ENCODE measurements at regions not wholly inside any gene's neighbourhood (a gene's known extent, or its start where the extent isn't known, plus 50 kb on each side); places are given as distances from the start of the nearest gene placed in this dataset.

DNA sequence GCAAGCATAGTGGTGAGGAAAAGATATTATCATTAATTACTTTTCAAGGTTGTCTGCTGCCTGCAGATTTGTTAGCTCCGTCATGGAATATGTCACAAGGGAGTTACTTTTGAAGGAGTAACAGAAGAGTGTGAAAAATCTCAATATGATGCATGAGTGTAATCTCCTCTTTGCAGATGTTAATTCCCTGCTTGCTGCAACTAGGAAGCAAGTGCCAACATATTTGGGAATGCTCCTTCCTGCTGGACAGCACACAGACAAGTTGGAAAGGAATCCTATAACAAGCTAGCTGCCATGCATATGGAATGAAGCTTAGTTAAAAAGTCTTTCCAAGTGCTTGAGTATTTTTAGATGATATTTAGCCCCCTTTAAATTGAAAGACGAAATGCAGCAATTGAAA is 2023.6 kb upstream of the CDH6 start:
- Histone ChIP-seq H3K4me1 (no peaks in the 10 kb centered on the region), H3K4me3 (no peak overlapping the region), H3K4me2 (no peak overlapping the region), H3K9me3 (ENCODE audit: low read depth) (no peaks in the 10 kb centered on the region), H4K20me1 (ENCODE audit: low read depth) (no peaks in the 10 kb centered on the region), H3K9ac (no peak overlapping the region), H3K79me2 (ENCODE audit: low read depth) (no peaks in the 10 kb centered on the region), H3K27ac (no peak overlapping the region), H3K27me3 (no peaks in the 10 kb centered on the region), H2AFZ (replicated peaks) (no peak overlapping the region), H3K36me3 (no peaks in the 10 kb centered on the region), H3F3A (ENCODE audit: low read depth) (no peaks in the 10 kb centered on the region)
- no peak overlapping the region for H3K4me3 Mint-ChIP-seq
- DNase-seq (ENCODE audit: low spot score), result peak; percentile 3
- TF ChIP-seq, protein P1, sequence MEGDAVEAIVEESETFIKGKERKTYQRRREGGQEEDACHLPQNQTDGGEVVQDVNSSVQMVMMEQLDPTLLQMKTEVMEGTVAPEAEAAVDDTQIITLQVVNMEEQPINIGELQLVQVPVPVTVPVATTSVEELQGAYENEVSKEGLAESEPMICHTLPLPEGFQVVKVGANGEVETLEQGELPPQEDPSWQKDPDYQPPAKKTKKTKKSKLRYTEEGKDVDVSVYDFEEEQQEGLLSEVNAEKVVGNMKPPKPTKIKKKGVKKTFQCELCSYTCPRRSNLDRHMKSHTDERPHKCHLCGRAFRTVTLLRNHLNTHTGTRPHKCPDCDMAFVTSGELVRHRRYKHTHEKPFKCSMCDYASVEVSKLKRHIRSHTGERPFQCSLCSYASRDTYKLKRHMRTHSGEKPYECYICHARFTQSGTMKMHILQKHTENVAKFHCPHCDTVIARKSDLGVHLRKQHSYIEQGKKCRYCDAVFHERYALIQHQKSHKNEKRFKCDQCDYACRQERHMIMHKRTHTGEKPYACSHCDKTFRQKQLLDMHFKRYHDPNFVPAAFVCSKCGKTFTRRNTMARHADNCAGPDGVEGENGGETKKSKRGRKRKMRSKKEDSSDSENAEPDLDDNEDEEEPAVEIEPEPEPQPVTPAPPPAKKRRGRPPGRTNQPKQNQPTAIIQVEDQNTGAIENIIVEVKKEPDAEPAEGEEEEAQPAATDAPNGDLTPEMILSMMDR (IDR thresholded peaks at IDR 0.05), result no peak
- no peaks in the 10 kb centered on the region for H3K36me3 Mint-ChIP-seq
- H3K27me3 Mint-ChIP-seq (ENCODE audit: insufficient read depth, low read depth), result peaks cover 3% of the 10 kb centered on the region
- H3K27ac Mint-ChIP-seq, result no peak overlapping the region
- peaks cover 4% of the 10 kb centered on the region for H3K4me1 Mint-ChIP-seq
- peaks cover 2% of the 10 kb centered on the region for H3K9me3 Mint-ChIP-seq

DNA sequence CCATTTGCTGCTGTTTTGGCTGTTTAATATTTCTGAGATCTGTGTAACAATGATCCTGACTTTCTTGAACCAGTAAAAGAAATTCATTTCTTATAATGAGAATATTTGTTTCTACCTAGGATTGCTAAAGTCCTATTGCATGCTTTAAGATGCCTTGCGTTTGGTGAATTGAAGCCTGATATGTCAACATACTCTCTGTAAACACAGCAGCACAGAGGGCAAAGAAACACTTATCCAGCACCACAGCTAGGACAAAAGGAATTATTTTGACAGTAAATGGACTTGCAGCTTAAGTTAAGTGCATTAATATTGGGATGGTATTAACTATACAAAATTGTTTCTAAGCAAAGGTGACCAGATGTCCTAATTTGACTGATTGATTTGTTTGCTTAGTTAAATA is 2031.2 kb upstream of the CDH6 start:
- H4K20me1 ChIP-seq (ENCODE audit: low read depth), result no peaks in the 10 kb centered on the region
- H3K27ac ChIP-seq, result no peak overlapping the region
- H2AFZ ChIP-seq (replicated peaks), result peak overlapping the region; percentile 70
- peaks cover 22% of the 10 kb centered on the region for H3K4me1 ChIP-seq
- no peaks in the 10 kb centered on the region for H3K9me3 ChIP-seq (ENCODE audit: low read depth)
- H3K4me1 Mint-ChIP-seq, result peaks cover 5% of the 10 kb centered on the region
- H3F3A ChIP-seq (ENCODE audit: low read depth), result no peaks in the 10 kb centered on the region
- H3K79me2 ChIP-seq (ENCODE audit: low read depth), result no peaks in the 10 kb centered on the region
- H3K4me2 ChIP-seq, result no peak overlapping the region
- no peaks in the 10 kb centered on the region for H3K36me3 ChIP-seq
- H3K27ac Mint-ChIP-seq, result no peak overlapping the region
- H3K9ac ChIP-seq, result no peak overlapping the region
- TF ChIP-seq, protein P1 (IDR thresholded peaks at IDR 0.05), result no peak
- no peak for TF ChIP-seq EZH2 (IDR thresholded peaks at IDR 0.05)
- TF ChIP-seq EZH2phosphoT487 (IDR thresholded peaks at IDR 0.05), result no peak
- H3K36me3 Mint-ChIP-seq, result no peaks in the 10 kb centered on the region
- H3K9me3 Mint-ChIP-seq, result no peaks in the 10 kb centered on the region
- no peaks in the 10 kb centered on the region for H3K27me3 Mint-ChIP-seq (ENCODE audit: insufficient read depth, low read depth)
- no peak overlapping the region for H3K4me3 Mint-ChIP-seq
- DNase-seq (ENCODE audit: low spot score), result peak; percentile 20
- no peaks in the 10 kb centered on the region for H3K27me3 ChIP-seq
- no peak overlapping the region for H3K4me3 ChIP-seq

DNA sequence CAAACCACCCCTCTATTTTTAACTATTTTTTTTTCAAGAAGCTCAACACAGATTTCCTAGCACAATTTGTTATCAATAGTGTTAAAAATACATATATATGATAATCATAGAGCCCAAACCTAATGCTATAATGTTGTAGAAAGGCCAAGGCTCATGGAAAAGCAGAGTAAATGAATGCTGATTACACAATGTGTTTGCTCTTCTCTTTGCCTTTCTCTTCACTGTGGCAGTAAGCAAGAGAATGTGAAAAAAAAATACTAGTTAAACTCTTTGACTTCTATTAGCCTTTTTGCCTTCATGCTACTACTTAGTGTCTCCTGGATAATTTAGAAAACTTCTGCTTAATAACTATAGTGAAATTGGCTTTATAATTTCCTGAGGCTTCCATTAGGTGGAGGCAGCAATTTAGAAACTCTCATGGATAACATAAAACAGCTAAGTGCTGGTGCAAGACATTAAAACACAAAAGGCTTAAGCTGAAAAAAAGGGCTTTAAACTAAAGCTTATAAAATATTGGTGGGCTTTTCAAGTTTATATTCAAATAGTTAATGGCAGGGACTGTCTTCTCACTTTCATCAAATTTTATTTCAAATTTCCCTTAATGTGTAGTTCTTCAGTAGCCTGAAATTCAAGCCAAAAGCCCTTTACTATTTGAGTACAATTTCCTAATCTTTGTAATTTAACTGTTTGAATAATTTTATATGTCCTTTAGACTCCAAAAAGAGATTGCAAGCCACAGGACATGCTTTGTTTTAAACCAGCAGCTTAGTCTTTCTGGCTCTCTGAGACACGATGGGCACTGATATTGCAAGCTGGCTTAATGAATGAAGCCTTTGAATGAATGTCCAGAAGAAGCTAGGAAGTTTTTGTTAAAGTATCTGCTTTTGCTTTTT is 2031.8 kb upstream of the CDH6 start:
- no peaks in the 10 kb centered on the region for H3K36me3 ChIP-seq
- no peaks in the 10 kb centered on the region for H3K79me2 ChIP-seq (ENCODE audit: low read depth)
- H3K9ac ChIP-seq, result no peak overlapping the region
- no peaks in the 10 kb centered on the region for H3F3A ChIP-seq (ENCODE audit: low read depth)
- DNase-seq (ENCODE audit: low spot score), result peak; percentile 28
- no peaks in the 10 kb centered on the region for H3K27me3 ChIP-seq
- Mint-ChIP-seq H3K36me3 (no peaks in the 10 kb centered on the region), H3K4me1 (peaks cover 5% of the 10 kb centered on the region), H3K27me3 (ENCODE audit: insufficient read depth, low read depth) (no peaks in the 10 kb centered on the region), H3K27ac (no peak overlapping the region), H3K9me3 (no peaks in the 10 kb centered on the region), H3K4me3 (no peak overlapping the region)
- H3K27ac ChIP-seq, result no peak overlapping the region
- TF ChIP-seq, protein P1 (IDR thresholded peaks at IDR 0.05), result no peak
- no peak for TF ChIP-seq EZH2 (IDR thresholded peaks at IDR 0.05)
- TF ChIP-seq EZH2phosphoT487 (IDR thresholded peaks at IDR 0.05), result no peak
- no peaks in the 10 kb centered on the region for H4K20me1 ChIP-seq (ENCODE audit: low read depth)
- H2AFZ ChIP-seq (replicated peaks), result peak overlapping the region; percentile 70
- no peak overlapping the region for H3K4me2 ChIP-seq
- H3K4me1 ChIP-seq, result peaks cover 23% of the 10 kb centered on the region
- H3K4me3 ChIP-seq, result no peak overlapping the region
- H3K9me3 ChIP-seq (ENCODE audit: low read depth), result no peaks in the 10 kb centered on the region
